ENCODE measurements at regions not wholly inside any gene's neighbourhood (a gene's known extent, or its start where the extent isn't known, plus 50 kb on each side); places are given as distances from the start of the nearest gene placed in this dataset.

- no peak for DNase-seq
These were observed 265.9 kb upstream of the KLF14 start for GRCh38 chr7:130999926-131000325.

GRCh38 chr7:131000389-131000788, 266.4 kb upstream of the KLF14 start:
- no peak for DNase-seq

- no peak for DNase-seq
These were observed 266.9 kb upstream of the KLF14 start for GRCh38 chr7:131000873-131001272.

GRCh38 chr7:131002600-131002999, 268.6 kb upstream of the KLF14 start:
- DNase-seq = no peak

GRCh38 chr7:131003634-131004033, 269.6 kb upstream of the KLF14 start:
- DNase-seq = no peak

GRCh38 chr7:131004371-131004770, 270.4 kb upstream of the KLF14 start:
- DNase-seq = no peak

- DNase-seq = peak in 1 of 2 donors; percentile 80
These were observed 273.7 kb upstream of the KLF14 start for GRCh38 chr7:131007439-131008330.

GRCh38 chr7:131008840-131009711, 275.1 kb upstream of the KLF14 start:
- no peak for DNase-seq

GRCh38 chr7:131010029-131010716, 276.2 kb upstream of the KLF14 start:
- DNase-seq = no peak

- DNase-seq = no peak
These were observed 276.9 kb upstream of the KLF14 start for GRCh38 chr7:131010717-131011431.

- DNase-seq = peak; percentile 35 to 56
These were observed 277.4 kb upstream of the KLF14 start for GRCh38 chr7:131011432-131011742.

- DNase-seq = no peak
These were observed 278.0 kb upstream of the KLF14 start for GRCh38 chr7:131011976-131012375.

- no peak for DNase-seq
These were observed 278.5 kb upstream of the KLF14 start for GRCh38 chr7:131012477-131013031.

GRCh38 chr7:131013716-131014115, 279.7 kb upstream of the KLF14 start:
- DNase-seq = no peak

- DNase-seq = no peak
These were observed 281.1 kb upstream of the KLF14 start for GRCh38 chr7:131014906-131015656.

GRCh38 chr7:131015657-131015958, 281.6 kb upstream of the KLF14 start:
- DNase-seq = no peak

- DNase-seq = no peak
These were observed 282.2 kb upstream of the KLF14 start for GRCh38 chr7:131016230-131016629.

GRCh38 chr7:131019351-131019750, 285.3 kb upstream of the KLF14 start:
- DNase-seq = no peak

- DNase-seq = no peak
These were observed 286.8 kb upstream of the KLF14 start for GRCh38 chr7:131020759-131021261.

GRCh38 chr7:131021460-131021859, 287.5 kb upstream of the KLF14 start:
- DNase-seq = no peak

GRCh38 chr7:131021902-131022301, 287.9 kb upstream of the KLF14 start:
- no peak for DNase-seq

Measured in hippocampal formation (tissue), 2 donors.